GM21423 (cell line): ENCODE measurements at regions not wholly inside any gene's neighbourhood (a gene's known extent, or its start where the extent isn't known, plus 50 kb on each side); places are given as distances from the start of the nearest gene placed in this dataset.
A peak's percentile ranks its signal among the peaks of the same experiment; 100 is the strongest.

Source experiments
- ATAC-seq: cut with Tn5 transposase; IDR thresholded peaks from one replicate; pipeline ENCODE4 v1.9.1; 2021; ENCODE audit warnings: mild to moderate bottlenecking, moderate library complexity; ENCODE audit not compliant: unreplicated experiment

DNA sequence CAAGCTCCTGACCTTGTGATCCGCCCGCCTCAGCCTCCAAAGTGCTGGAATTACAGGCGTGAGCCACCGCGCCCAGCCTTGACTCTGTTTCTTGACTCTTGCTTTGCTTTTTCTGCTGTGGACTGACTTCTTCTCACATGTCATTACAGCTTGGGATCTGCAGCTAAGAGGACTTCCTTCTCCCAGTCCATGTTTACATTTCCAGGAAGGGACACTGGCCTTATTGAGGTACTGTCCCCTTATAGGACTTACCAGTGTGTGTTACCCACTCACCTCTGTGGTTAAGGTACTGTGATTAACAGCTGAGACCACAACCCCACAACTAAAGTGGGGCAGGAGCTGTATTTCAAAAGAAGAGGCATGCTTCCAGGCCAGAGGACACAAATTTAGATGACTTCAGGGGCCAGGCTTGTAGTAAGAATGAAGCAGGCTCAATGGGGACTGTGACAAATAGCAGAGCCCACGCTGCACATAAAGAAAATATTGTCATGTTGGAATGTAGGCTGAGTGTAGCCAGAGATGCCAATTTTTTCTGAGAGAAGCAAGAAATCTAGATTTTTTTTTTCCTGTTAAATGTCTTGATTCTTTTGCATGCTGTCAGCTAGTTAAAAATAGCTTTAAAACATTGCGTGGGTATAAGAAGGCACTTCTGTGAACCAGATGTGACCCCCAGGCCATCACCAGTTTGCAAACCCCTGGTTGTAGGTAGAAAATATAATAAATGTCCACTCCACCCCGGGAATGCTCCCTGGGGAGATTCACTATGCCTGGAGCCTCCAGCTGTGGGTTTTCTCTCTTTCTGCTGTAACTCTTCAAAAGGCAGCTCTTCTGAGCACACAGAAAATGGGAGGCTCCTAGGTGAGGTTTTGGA, 75.0 kb downstream of the PTPDC1 start:
- ATAC-seq = no peak

DNA sequence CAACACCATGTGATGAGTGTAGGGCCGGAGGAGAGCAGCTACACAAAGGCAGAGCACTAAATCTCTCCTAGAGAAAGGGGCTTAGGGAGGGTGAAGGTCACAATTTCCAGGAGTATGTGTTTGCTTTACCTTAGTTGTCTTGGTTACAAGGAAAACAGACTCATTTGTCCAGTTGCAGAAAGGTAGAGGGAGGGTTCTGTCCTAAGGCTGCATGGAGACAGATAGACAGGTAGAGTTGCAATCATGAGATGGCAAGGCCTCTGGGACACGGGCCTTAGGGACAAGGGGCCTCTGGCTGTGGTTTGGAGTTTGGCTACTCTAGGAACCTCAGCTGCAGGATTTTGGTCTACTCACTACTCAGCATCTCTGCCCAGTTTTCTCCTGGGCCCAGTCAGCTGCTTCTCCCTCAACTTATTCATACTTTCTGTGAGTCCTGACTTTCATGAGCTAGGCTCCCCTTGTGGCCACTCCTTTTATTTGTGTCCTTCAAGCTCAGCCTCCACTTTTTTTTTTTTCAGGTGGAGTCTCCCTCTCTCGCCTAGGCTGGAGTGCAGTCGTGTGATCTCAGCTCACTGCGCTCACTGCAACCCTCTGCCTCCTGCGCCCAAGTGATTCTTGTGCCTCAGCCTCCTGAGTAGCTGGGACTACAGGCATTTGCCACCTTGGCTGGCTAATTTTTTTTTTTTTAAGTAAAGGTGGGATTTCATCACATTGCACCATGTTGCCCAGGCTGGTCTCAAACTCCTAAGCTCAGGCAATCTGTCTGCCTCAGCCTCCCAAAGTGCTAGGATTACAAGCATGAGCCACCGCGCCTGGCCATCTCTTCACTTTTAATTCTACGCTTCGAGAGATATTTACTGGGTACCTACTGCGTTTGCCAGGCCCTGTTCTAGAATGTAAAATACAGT, 76.6 kb downstream of the PTPDC1 start:
- no peak for ATAC-seq

DNA sequence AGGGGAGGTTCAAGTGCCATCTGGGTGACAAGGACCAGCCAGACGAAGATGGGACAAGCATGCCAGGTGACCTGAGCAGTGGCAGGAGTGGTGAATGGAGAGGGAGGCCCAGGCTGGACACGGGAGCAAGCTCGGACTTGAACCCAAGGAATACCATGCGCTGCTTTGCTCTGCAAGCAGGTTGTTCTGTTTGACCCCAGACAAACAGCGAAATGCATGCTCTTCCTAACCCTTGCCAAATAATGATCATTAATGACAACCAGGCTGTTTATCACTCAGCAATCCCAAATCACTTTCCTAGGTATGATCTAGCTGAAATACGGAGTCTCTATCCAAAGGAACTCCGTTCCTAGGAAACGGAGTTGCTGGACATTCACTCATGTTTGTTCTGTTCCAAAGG, 77.4 kb downstream of the PTPDC1 start:
- ATAC-seq = no peak

DNA sequence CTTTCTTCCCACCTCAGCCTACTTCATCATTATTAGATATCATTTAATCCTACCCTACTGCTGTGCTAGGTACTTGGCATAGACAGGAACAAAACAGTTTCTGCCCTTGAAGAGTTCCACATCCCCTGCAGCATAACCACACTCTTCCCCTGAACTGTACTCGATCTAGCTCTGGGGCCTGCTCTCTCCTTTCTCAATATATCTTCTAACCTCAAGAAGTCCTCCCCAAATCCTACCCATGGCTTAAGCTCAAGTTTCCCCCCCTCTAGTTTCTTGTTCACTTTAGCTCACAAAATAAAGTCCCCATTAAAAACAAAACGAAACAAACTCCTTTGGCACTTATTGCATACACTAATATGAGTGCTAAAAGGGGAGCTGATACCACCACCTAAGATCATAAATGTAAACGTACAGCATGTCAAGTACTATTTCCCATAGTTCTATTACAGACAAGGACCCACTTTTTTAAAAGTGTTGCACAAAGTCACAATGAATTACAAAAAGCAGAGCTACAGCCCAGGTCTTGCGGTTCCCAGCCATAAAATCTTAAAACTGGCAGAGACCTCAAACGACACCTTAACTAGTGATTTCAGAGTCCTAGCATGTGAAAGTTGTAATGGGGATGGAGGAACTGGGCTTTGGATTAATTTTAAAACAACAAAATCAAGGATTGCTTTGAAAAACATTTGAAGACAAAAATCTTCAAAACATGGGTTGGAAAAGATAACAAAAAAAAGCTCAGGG, 80.7 kb downstream of the PTPDC1 start:
- no peak for ATAC-seq

DNA sequence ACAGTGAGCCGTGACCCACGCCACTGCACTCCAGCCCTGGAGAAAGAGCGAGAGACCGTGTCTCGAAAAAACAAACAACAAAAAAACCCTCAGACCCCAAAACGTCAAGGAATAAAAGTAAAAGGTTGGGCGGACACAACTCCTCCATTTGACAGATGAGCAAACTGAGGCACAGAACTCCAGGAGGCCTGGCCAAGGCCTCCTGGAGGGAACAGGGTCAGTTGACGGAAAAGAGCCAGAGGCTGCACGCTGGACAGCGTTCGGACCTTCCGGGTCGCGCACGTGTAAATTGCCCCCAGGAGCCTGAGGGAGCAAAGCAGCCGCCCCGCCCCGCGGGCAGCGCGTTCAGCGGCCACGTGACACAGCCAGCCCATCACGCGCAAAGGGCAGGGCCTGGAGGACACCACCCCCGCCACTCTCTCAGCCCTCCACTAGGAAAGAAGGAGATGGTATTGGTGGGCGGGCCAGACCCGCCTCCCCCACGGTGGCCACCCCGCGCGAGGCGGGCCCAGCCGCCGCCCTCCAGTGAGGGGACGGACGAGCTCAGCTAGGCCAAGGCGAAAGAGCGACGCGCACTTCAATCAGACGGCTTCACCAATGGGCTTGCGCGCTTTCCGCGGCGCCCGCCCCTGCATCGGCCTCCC, 81.5 kb downstream of the PTPDC1 start:
- ATAC-seq = peak; percentile 89

DNA sequence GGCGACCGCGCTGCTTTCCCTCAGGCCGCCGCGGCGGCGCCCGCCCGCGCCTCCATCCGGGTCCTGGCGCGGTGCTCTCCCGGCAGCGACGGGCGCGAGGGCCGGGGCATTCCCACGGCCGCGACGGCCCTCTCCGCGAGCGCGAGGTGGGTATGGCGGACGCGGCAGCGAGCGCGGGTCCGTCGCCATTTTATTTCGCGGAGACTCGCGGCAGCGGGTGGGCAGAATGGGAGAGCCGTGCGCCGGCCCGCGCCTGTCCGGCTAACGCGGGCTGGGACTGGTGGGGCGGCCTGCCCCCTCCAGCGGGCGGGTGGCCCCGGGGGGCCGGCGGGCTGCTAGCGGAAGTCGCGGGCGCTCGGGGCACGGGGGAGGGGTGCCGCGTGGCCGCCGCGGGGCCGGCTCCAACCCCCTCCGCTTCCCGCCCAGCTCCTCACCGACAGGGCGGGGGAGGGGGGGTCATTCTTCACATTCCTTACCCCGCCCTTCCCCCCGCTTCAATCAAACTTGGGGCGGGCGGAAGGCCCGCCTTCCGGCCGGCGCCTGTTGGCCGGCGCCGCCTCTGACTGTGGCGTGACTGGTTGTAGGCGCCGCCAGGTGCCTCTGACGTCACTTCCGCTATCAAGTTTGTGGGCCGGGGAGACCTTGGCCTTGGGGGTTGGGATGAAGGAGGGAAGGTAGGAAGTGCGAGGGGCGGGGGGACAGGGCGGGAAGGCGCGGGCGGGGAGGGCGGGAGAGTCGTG, 82.1 kb downstream of the PTPDC1 start:
- peak; percentile 58 for ATAC-seq

DNA sequence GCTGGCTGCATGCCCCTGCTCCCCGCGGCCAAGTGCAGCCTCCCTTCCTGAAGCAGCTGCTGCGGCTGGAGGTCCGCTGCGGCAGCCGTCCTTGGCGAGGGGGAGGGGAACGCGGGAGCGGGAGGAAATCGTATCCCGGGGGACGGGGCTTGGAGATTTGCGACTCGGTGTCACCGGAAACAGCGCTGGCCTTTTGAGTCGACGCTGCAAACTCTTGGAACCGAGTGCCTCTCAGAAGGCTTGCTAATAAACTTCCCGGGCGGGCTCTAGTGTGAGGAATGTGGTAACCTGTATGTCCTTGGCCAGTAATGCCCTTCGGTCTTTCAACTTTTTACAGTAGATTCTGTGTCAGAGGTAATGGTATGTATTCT, 82.7 kb downstream of the PTPDC1 start:
- peak; percentile 2 for ATAC-seq

DNA sequence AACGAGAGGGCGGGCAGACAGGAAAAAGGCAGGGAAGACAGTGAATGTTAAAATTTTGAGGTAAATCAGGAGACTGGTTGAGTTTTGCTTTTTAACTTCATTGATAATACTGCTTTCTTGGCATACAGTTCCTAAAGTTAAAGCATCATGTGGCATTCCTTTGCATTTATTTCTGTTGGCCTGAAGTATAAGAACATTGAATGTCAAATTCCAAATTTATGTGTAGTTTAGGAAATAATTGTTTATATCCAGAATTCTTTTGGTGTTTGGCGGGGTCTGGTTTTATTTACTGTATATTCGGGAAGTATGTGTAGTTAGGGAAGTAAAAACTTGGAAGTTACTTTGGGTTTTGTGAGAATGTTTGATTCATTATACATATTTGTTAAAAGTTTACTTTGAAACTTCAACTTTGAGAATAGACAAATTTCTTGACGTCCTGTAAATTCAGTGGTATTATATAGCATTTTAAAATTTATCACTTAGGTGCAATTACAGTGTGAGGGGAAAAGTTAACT, 83.2 kb downstream of the PTPDC1 start:
- no peak for ATAC-seq

DNA sequence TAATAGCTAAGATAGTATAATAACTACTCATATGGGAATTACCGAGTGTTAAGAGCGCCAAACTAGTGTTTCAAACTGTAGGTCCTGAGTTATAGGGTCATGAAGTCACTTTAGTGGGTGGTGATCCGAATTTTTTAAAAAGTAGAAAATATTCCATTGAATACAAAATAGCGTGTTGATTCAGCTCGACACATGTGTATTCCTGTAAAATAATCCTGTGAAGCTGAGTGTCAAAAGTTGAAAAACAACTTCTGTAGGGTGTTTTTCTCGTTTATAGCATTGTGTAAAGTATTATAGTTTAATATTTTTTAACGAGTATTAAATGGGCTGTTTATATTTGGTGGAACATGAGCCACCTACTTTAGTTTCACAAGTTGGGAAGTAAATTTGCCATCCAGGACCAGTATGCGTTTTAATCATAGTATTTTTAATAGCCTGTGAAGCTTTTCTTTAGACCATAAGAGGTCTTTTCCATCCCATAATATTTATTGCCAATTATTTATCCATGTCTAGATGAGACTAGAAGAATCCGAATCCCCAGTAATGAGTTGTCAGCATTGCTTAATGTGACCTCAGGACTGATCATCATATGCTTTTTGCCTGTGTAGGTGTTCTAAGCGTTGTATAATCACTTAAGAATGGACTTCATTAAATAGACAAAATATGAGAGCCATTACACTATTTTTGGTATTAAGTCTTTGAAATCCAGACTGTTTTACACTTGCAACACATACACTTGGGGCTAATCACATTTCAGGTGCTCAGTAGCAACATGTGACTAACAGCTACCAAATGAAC, 84.1 kb downstream of the PTPDC1 start:
- no peak for ATAC-seq

DNA sequence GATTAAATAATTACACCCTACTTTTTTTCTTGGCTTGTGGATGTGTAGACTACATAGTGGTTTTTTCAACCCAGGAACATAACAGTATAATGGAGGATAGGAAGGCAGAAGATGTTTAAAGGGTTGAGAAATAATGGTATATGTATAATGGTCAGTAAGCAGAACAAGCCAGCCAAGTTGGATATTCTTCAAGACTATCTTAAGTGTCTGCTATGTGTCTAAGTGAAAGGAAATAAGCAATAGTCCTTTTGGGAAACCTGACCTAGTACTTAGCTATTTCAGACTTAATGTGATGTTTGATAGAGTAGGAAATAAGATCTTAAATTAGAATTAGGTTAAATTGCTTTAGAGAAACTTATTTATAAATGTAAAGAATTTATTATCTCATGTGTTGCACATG, 85.7 kb downstream of the PTPDC1 start:
- ATAC-seq = no peak

DNA sequence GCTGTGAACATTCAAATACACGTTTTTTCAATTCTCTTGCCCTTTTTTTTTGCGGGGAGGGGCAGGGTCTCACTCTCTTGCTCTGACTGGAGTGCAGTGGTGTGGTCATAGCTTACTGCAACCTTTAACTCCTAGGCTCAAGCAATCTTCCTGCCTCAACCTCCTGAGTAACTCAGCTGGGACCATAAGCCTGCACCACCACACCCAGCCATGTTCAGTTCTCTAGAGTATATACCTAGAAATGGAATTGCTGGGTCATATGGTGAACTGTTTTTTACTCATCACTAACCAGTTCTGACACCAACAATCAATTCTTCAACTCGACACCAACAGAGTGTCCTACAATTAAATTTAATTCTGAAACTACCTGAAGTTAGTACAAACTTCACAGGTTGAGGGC, 85.5 kb upstream of the ZNF169 start:
- ATAC-seq = no peak

DNA sequence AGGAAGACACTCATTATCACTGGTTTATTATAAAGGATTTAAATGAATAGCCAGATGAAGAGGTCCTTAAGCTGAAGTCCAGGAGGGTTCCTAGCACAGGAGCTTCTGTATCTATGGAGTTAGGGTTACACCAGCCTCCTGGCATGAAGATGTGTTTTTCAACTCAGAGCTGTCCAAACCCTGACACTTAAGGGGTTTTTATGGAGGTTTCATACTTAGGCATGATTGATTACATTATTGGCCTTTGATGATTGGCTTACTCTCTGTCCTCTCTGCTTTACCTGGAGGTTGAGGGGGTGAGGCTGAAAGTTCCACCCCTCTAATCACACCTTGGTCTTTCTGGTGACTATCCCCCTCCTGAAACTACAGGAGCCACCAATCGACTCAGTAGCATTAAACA, 84.9 kb upstream of the ZNF169 start:
- ATAC-seq = no peak

DNA sequence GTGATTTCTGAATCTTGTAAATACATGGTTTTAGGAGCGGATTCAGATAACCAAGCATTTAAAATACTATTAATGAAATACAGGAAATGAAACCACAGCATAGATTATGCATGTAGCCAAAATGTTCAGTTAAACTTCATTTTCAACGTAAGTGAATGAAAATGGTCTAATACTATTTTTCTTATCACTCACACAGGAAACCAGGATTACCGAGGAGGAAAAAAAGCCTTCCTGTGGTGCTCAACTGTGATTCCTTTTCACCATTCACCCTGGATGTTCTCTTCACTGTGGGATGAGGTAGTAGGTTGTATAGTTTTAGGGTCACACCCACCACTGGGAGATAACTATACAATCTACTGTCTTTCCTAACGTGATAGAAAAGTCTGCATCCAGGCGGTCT, 83.4 kb upstream of the ZNF169 start:
- no peak for ATAC-seq

DNA sequence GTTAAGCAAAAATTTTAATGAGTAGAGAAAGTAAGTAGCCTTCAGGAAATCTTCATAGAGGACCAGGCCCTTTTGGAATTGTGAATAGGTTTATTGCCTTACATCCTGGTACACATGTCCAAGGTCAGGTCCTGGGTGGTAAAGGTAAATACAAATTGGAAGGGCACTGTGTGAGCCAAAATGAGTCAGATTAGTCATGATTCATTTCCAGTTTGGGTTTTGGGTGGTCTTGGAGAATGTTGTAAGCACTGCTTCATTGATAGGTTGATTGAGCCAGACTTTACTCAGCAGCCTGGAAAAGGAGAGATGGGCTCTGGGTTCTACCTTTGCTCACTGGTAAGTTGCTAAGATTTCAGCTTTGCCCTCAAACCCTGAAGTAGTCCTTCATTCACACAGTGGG, 82.5 kb upstream of the ZNF169 start:
- no peak for ATAC-seq

DNA sequence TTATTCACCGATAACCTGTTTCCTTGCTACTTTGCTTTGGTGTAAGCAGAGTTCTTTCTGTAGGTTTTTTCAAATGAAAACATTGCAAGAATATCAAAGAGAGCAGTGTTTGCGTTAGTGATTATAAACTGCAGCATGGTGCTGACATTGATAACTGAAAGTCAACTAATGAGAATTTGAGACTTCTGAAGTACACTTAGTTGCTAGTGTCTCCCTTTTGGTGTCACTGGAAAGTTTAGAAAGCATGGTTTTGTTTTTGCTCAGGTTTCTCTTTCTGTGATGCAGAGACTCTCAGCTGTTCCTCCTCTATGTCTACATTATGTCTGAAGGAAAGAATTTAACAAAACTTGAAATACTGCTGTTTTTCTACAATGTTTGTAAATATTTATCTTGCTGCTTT, 80.2 kb upstream of the ZNF169 start:
- ATAC-seq = peak; percentile 52

DNA sequence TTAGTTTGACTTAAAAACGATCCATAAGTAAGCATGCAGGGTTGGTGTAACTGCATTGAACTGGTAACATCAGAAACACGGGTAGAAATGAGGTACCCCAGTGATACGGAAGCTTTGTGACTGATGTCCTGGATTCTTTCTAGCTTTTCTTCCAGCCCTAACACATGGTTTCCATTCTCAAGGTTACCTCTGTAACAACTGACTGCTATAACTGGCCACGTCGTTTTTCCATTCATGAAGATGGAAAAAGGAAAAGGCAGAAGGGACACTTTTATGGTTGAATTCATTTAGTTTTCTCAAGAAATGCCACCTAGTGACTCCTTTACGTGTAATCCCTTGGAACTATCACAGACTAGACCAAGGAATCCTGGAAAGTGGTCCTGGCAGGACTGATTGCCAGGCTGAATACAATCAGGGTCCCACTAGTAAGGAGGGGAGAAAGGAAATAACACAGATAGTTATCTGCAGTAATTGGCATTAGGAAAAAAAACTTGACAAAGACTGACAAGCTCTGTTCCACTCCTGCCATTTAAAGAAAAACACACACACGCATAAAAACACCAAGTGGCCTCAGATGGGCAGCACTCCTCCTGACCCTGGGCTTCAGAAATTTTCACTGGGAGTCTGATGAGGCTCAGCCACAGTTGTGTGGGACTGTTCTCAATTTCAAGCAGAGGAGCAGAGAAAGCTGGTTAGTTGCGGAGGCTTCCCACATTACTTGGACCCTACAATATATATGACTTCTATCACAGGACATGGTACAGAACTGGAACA, 77.5 kb upstream of the ZNF169 start:
- ATAC-seq = no peak

DNA sequence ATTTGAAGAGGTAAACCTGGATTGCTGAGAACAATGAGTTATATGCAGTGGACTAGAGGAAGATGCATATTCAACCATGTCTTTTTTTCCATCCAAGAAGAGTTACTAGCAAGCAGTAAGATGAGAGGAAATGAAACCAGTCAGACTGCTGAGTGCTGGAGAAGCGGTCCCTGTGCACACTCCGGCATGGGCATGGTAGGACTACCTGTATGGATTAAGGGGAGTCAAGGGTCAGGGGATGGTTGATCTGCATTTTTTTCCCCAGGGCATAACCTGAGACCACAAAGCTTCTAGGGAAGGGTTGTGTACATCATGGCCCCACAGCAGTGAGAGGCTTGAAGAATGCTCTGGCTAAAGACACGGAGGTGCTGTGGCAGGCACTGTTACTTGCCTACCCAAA, 76.6 kb upstream of the ZNF169 start:
- ATAC-seq = no peak

DNA sequence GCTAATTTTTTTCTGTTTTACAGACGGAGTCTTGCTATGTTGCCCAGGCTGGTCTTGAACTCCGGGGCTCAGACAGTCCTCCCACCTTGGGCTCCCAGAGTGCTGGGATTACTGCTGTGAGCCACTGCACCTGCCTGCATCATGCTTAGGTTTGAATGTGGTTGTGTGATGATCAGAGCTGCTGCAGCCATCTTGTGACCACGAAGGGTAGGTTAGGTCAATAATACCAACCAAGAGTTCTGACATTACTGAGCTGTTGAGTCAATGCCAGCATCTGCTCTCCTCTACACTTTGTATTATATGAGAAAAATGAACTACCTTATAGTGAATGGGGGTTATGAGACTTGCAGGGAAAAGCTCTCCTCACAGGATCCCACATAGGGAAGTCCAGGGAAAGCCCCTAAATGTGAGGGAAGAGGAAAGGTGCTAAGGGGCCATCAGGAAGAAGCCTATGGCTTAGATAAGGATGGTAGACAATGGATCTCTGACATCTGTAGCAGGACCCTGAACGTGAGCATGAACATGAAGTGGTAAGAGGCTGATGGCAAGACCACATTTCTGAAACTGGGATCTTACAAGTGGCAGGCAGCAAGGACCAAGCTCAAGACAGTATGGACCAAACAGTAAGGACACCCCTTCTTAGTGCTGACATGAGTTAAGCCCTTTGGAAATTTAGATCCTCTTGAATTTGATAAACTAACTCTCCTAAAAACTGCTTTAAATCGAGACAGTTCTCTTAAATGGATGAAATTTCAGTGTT, 75.7 kb upstream of the ZNF169 start:
- no peak for ATAC-seq
